Activated naive CD4-positive, alpha-beta T cell treated with anti-CD3 and anti-CD28 coated beads, Interleukin-2, amount 50 U/mL, for 72 hours (primary cell): ENCODE measurements at regions not wholly inside any gene's neighbourhood (a gene's known extent, or its start where the extent isn't known, plus 50 kb on each side); places are given as distances from the start of the nearest gene placed in this dataset.
"Not testable (repeated sequence)": the region's sequence is repeated elsewhere in the genome, so short reads cannot be mapped to it uniquely, and the experiment has no call there.

ENCODE experiments used
- ATAC-seq, 2 donors: fragments of 150-1000 bp; cut with Tn5 transposase; 2 replicates each; pipeline ENCODE4 v1.10.0; 2021; ENCODE audit warnings: mild to moderate bottlenecking in 2 of 2, moderate library complexity in 2 of 2
- DNase-seq, 2 donors: peaks; one replicate each; pipeline ENCODE4 v3.0.0; 2021 to 2022; ENCODE audit warnings: low spot score in 2 of 2
- H3K27ac Mint-ChIP-seq, 2 donors: one replicate each; pipeline ENCODE4 v1.8.0; 2022; ENCODE audit warnings: mild to moderate bottlenecking in 2 of 2, mixed read lengths in 2 of 2
- H3K36me3 Mint-ChIP-seq, 2 donors: one replicate each; pipeline ENCODE4 v1.8.0; 2022; ENCODE audit warnings: mixed read lengths in 2 of 2
- H3K9me3 Mint-ChIP-seq, 2 donors: one replicate each; pipeline ENCODE4 v1.8.0; 2022; ENCODE audit warnings: mixed read lengths in 2 of 2

- ATAC-seq (no peak), DNase-seq (no peak)
- H3K27ac Mint-ChIP-seq = no peak overlapping the region
- no peaks in the 10 kb centered on the region for H3K36me3 Mint-ChIP-seq
- H3K9me3 Mint-ChIP-seq = no peaks in the 10 kb centered on the region
Measured at GRCh38 chr13:33340631-33341030, 55.1 kb upstream of the STARD13 start.

GRCh38 chr13:33341861-33342452, 56.4 kb upstream of the STARD13 start:
- ATAC-seq (no peak), DNase-seq (no peak)
- Mint-ChIP-seq H3K9me3 (no peaks in the 10 kb centered on the region), H3K27ac (no peak overlapping the region), H3K36me3 (no peaks in the 10 kb centered on the region)

- no peak for ATAC-seq
- Mint-ChIP-seq H3K9me3 (no peaks in the 10 kb centered on the region), H3K27ac (no peak overlapping the region)
Measured at GRCh38 chr13:33345842-33346241, 60.3 kb upstream of the STARD13 start.

GRCh38 chr13:33347861-33348260, 62.3 kb upstream of the STARD13 start:
- H3K9me3 Mint-ChIP-seq = no peaks in the 10 kb centered on the region
- peaks cover 0 to 6% of the 10 kb centered on the region in 2 donors for H3K36me3 Mint-ChIP-seq
- DNase-seq (no peak), ATAC-seq (no peak)
- H3K27ac Mint-ChIP-seq = no peak overlapping the region

More at GRCh38 chr13:33345842-33346241, 60.3 kb upstream of the STARD13 start:
- H3K36me3 Mint-ChIP-seq = peaks cover 0 to 3% of the 10 kb centered on the region in 2 donors
- DNase-seq = no peak

GRCh38 chr13:33348366-33348765, 62.8 kb upstream of the STARD13 start:
- DNase-seq (no peak), ATAC-seq (no peak)
- Mint-ChIP-seq H3K36me3 (peaks cover 0 to 6% of the 10 kb centered on the region in 2 donors), H3K27ac (no peak overlapping the region), H3K9me3 (no peaks in the 10 kb centered on the region)

GRCh38 chr13:33349288-33349985, 63.9 kb upstream of the STARD13 start:
- peaks cover 0 to 6% of the 10 kb centered on the region in 2 donors for H3K36me3 Mint-ChIP-seq
- no peak overlapping the region for H3K27ac Mint-ChIP-seq
- no peaks in the 10 kb centered on the region for H3K9me3 Mint-ChIP-seq
- ATAC-seq (no peak), DNase-seq (no peak)

GRCh38 chr13:33349986-33350826, 64.7 kb upstream of the STARD13 start:
- peaks cover 0 to 6% of the 10 kb centered on the region in 2 donors for H3K36me3 Mint-ChIP-seq

GRCh38 chr13:33351319-33351718, 65.8 kb upstream of the STARD13 start:
- DNase-seq (no peak), ATAC-seq (no peak)
- peaks cover 0 to 6% of the 10 kb centered on the region in 2 donors for H3K36me3 Mint-ChIP-seq
- H3K27ac Mint-ChIP-seq = no peak overlapping the region
- no peaks in the 10 kb centered on the region for H3K9me3 Mint-ChIP-seq

More at GRCh38 chr13:33349986-33350826, 64.7 kb upstream of the STARD13 start:
- ATAC-seq (peak in 1 of 2 donors; percentile 18), DNase-seq (no peak)
- no peak overlapping the region for H3K27ac Mint-ChIP-seq
- H3K9me3 Mint-ChIP-seq = no peaks in the 10 kb centered on the region

GRCh38 chr13:33352041-33352440, 66.5 kb upstream of the STARD13 start:
- no peaks in the 10 kb centered on the region for H3K9me3 Mint-ChIP-seq

GRCh38 chr13:33352526-33352925, 67.0 kb upstream of the STARD13 start:
- ATAC-seq (no peak), DNase-seq (no peak)
- Mint-ChIP-seq H3K9me3 (no peaks in the 10 kb centered on the region), H3K27ac (no peak overlapping the region), H3K36me3 (peaks cover 0 to 6% of the 10 kb centered on the region in 2 donors)

More at GRCh38 chr13:33352041-33352440, 66.5 kb upstream of the STARD13 start:
- DNase-seq (no peak), ATAC-seq (no peak)
- Mint-ChIP-seq H3K36me3 (peaks cover 0 to 6% of the 10 kb centered on the region in 2 donors), H3K27ac (no peak overlapping the region)

- no peak for DNase-seq
- no peak for ATAC-seq
Measured at GRCh38 chr13:33353210-33353609, 67.7 kb upstream of the STARD13 start.

GRCh38 chr13:33353646-33354045, 68.1 kb upstream of the STARD13 start:
- no peak for DNase-seq
- no peak overlapping the region for H3K27ac Mint-ChIP-seq
- H3K9me3 Mint-ChIP-seq = no peaks in the 10 kb centered on the region
- ATAC-seq = no peak
- peaks cover 0 to 6% of the 10 kb centered on the region in 2 donors for H3K36me3 Mint-ChIP-seq

More at GRCh38 chr13:33353210-33353609, 67.7 kb upstream of the STARD13 start:
- peaks cover 0 to 6% of the 10 kb centered on the region in 2 donors for H3K36me3 Mint-ChIP-seq
- no peaks in the 10 kb centered on the region for H3K9me3 Mint-ChIP-seq
- H3K27ac Mint-ChIP-seq = no peak overlapping the region

GRCh38 chr13:33355201-33355895, 69.8 kb upstream of the STARD13 start:
- H3K36me3 Mint-ChIP-seq = peaks cover 0 to 6% of the 10 kb centered on the region in 2 donors

GRCh38 chr13:33358076-33358475, 72.5 kb upstream of the STARD13 start:
- H3K9me3 Mint-ChIP-seq, H3K27ac Mint-ChIP-seq, DNase-seq, H3K36me3 Mint-ChIP-seq, ATAC-seq: not testable (repeated sequence)

More at GRCh38 chr13:33355201-33355895, 69.8 kb upstream of the STARD13 start:
- DNase-seq (no peak), ATAC-seq (no peak)
- no peak overlapping the region for H3K27ac Mint-ChIP-seq
- no peaks in the 10 kb centered on the region for H3K9me3 Mint-ChIP-seq

GRCh38 chr13:33362986-33363727, 77.6 kb upstream of the STARD13 start:
- no peaks in the 10 kb centered on the region for H3K36me3 Mint-ChIP-seq
- H3K9me3 Mint-ChIP-seq = peaks cover 0 to 3% of the 10 kb centered on the region in 2 donors
- ATAC-seq (no peak), DNase-seq (no peak)
- no peak overlapping the region for H3K27ac Mint-ChIP-seq

- Mint-ChIP-seq H3K27ac (no peak overlapping the region), H3K9me3 (peaks cover 0 to 3% of the 10 kb centered on the region in 2 donors), H3K36me3 (no peaks in the 10 kb centered on the region)
- DNase-seq (no peak), ATAC-seq (no peak)
Measured at GRCh38 chr13:33364192-33364591, 78.6 kb upstream of the STARD13 start.
